ENCODE measurements at regions not wholly inside any gene's neighbourhood (a gene's known extent, or its start where the extent isn't known, plus 50 kb on each side); places are given as distances from the start of the nearest gene placed in this dataset.
A peak's percentile ranks its signal among the peaks of the same experiment; 100 is the strongest.
"Not testable (repeated sequence)": the region's sequence is repeated elsewhere in the genome, so short reads cannot be mapped to it uniquely, and the experiment has no call there.

- DNase-seq: no peak
These were observed 145.3 kb upstream of the ECI2 start for GRCh38 chr6:4280707-4281106.

DNA sequence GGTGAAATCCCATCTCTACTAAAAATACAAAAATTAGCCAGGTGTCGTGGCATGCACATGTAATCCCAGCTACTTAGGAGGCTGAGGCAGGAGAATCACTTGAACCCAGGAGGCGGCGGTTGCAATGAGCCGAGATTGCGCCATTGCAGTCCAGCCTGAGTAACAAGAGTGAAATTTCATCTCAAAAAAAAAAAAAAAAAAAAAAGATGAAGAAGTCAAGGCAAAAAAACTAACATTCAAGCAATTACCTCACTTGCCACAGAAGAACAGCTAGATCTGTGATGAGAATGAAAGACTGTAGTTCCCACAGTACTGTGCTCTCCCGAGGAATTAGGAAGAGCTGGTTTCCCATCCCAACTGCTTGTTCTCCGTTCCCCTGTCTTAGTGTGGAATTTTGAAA lies 144.7 kb upstream of the ECI2 start:
- no peak for DNase-seq

DNA sequence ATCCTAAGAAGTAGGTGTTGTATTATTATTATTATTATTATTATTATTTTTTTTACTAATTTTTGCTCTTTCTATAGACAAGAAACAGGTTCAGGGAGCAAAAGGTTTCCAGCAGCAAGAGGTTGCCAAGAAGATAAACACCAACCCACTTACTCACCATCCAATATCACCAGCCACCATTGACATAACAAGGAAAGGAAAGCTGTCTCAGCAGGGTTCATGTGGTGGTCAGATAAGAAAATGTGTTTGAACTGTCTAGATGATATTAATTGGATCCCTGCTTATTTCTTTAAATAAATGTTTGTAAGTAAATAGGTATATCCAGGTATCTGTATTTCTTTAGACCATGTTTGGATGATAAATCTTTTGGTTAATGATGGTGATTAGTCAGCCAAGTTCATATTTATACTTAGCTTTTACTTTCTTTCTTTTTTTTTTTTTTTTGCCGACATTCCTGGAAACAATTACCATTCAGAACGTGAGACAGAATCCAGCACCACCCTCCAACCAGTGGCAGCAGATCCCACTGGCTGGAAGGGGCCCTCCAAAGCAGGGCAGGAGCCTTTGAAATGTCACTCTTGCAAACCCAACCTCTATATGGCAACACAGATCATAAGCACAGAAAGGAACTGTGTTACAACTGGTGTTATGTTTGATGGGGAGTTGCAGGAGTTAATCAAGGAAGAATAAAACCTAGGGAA lies 139.2 kb upstream of the ECI2 start:
- no peak for DNase-seq

- DNase-seq: no peak
These were observed 137.6 kb upstream of the ECI2 start for GRCh38 chr6:4272996-4273395.

- no peak for DNase-seq
These were observed 136.5 kb upstream of the ECI2 start for GRCh38 chr6:4271761-4272470.

DNA sequence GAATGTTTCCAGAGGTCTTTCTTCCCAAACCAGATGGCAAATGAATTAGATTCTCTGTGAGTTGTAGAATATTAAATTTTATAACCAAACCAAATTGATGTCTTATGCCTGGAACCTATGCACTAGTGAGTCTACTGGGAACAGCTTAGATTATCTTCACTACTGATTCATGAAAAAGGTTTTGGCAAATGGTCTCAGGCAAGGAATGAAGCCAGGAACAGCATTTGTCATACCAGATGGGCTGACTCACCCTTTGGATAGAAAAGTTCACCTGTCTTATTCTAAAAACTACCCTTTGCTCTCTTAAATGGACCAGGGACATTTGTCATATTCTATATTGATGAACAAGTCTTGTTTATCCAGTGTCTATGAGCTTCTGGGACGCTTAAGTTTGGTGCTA lies 135.4 kb upstream of the ECI2 start:
- DNase-seq: peak; percentile 8

- DNase-seq: peak; percentile 79
These were observed 134.6 kb upstream of the ECI2 start for GRCh38 chr6:4270001-4270400.

- DNase-seq: no peak
These were observed 132.8 kb upstream of the ECI2 start for GRCh38 chr6:4268171-4268570.

DNA sequence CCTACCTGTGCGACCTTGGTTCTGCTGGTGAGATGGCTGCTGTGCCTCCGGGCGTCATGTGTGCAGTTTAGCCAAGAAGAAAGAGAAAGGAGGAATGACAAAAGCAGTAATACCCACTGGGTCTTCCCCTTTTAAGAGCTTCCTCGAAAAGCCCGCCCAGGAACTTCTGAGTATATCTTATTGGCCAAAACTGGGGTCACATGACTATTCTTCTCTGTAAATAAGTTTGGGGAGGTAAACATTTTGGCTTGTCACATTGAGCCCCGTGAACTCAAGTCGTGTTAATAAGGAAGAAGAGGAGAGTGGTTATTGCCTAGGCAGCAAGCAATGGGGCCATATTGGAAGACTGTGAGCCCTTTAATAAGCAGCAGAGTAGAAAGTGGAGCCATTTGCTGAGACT lies 130.4 kb upstream of the ECI2 start:
- DNase-seq: no peak

DNA sequence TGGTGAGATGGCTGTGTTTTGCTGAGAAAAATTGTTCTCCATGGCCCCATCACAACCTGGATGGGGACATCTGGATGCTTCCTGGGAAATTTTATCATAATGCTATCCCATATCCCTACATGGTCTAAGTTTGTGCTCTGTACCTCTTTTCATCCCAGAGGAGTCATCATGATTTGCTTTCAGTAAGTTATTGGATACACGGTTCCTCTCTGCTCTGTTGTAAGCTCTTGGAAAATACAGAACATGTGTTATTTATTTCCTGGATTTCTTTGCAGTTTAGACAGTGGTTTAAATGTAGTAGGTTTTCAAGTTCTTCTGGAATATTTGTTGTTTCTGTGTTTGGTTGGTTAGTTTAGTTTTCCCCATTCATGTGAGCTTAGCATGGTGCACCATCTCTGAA lies 129.2 kb upstream of the ECI2 start:
- no peak for DNase-seq

DNA sequence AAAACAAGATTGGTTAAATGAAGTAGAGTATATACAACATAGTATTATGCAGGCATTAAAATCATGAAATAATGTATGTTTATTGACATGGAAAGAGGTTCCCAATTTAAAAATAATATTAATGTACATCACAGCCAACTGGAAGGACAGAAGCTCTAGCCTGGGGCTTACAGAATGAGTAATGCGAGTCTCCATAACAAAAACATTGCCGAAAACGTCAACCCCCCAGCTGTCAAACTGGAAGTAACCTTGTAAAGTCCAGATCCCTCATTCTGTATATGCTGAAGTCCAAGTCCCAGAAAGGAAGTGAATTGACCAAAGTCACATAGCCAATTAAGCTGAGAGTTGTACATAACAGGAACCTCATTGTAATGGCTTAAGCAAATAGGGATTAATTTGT lies 128.7 kb upstream of the ECI2 start:
- DNase-seq: no peak

DNA sequence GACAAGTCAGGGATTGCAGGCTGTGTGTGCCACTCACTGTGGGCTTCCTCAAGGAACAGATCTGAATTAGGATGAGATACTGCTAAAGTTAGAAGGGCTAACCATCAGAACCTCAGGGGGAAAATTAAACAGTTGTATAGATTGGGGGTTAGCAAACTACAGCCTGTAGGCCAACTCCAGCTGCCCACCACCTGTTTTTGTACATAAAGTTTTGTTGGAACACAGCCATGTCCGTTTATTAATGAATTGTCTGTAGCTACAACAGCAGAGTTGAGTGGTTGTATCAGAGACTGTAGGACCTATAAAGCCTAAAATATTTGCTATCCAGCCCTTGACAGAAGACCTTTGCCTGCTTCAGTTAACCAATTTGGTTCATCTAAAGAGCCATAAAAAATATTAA lies 127.2 kb upstream of the ECI2 start:
- no peak for DNase-seq

GRCh38 chr6:4259391-4259790 lies 124.0 kb upstream of the ECI2 start:
- no peak for DNase-seq

DNA sequence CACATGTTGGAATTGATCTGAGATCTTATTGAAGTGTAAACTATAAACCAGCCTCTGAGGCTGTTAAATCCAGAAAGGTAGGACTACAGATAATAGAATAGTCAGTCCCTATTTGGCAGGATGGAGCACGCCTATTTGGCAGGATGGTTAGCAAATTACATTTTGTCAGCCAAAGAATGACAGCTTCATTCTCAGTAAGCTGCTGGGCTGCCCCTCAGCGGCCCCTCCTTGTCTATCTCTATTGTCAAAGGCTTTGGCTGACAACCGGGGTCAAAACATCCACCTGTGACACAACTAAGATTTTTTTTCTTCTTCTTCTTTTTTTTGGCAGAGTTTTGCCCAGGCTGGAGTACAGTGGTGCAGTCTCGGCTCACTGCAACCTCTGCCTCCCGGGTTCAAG lies 123.4 kb upstream of the ECI2 start:
- no peak for DNase-seq

DNA sequence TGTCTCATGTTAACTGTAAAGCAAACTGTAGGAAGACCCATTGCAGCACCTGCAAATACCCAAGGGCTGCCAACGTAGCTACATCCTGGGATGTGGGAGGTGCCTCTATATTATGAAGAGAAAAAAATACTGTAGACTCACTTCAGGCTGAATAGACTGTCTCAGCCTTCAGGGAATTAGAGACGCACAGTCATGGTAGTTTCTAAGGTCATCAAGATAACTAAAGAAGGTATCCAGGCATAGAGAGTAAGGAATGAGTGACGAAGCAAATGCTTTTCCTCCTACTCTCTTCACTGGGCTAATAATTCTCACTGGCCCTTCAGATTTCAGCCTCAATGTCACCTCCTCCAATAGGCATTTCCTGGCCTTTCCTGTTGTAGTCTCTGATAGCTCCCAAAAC lies 121.6 kb upstream of the ECI2 start:
- no peak for DNase-seq

- peak; percentile 46 for DNase-seq
These were observed 118.3 kb upstream of the ECI2 start for GRCh38 chr6:4253604-4254231.

DNA sequence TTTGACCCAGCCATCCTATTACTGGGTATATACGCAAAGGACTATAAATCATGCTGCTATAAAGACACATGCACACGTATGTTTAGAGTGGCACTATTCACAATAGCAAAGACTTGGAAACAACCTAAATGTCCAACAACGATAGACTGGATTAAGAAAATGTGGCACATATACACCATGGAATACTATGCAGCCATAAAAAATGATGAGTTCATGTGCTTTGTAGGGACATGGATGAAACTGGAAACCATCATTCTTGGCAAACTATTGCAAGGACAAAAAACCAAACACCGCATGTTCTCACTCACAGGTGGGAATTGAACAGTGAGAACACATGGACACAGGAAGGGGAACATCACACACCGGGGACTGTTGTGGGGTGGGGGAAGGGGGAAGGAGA lies 117.1 kb upstream of the ECI2 start:
- DNase-seq: not testable (repeated sequence)

- no peak for DNase-seq
These were observed 115.3 kb upstream of the ECI2 start for GRCh38 chr6:4250645-4251044.

DNA sequence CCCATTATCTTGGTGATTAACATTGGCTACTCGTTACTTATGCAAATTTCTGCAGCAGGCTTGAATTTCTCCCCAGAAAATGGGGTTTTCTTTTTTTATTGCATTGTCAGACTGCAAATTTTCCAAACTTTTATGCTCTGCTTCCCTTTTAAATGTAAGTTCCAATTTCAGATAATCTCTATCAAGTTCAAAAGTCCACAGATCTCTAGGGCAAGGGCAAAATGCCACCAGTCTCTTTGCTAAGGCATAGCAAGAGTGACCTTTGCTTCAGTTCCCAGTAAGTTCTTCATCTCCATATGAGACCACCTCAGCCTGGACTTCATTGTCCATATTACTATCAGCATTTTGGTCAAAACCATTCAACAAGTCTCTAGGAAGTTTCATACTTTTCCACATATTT lies 108.5 kb upstream of the ECI2 start:
- DNase-seq: not testable (repeated sequence)

- no peak for DNase-seq
These were observed 107.9 kb upstream of the ECI2 start for GRCh38 chr6:4243237-4243636.

GRCh38 chr6:4242601-4243000 lies 107.2 kb upstream of the ECI2 start:
- no peak for DNase-seq

- no peak for DNase-seq
These were observed 104.8 kb upstream of the ECI2 start for GRCh38 chr6:4240148-4240547.

GRCh38 chr6:4225161-4225872 lies 89.9 kb upstream of the ECI2 start:
- no peak for DNase-seq
